HG03432 (cell line): ENCODE measurements at regions not wholly inside any gene's neighbourhood (a gene's known extent, or its start where the extent isn't known, plus 50 kb on each side); places are given as distances from the start of the nearest gene placed in this dataset.

ENCODE experiments used
- ATAC-seq: cut with Tn5 transposase; IDR thresholded peaks from one replicate; pipeline ENCODE4 v1.9.1; 2021; ENCODE audit warnings: mild to moderate bottlenecking, moderate library complexity; ENCODE audit not compliant: unreplicated experiment

DNA sequence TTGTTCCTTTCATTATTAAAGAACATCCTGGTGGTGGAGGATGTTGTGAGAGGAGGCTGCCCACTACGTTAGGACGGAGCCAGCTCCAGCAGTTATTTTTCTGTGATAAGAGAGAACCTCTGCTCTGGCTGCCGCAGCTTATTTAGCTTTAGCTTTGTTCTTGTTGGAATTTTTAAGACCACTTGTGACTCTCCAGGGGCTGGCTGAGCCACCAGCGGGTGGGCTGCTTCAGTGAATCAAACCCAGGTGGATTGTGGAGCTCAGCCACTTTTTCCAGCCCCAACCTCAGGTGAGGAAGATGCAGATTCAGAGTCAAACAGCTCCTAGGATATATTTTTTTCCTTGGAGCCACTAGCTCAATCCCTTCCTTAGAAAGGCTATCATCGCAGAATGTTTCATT lies 83.1 kb upstream of the CTTNBP2NL start:
- ATAC-seq, result no peak

DNA sequence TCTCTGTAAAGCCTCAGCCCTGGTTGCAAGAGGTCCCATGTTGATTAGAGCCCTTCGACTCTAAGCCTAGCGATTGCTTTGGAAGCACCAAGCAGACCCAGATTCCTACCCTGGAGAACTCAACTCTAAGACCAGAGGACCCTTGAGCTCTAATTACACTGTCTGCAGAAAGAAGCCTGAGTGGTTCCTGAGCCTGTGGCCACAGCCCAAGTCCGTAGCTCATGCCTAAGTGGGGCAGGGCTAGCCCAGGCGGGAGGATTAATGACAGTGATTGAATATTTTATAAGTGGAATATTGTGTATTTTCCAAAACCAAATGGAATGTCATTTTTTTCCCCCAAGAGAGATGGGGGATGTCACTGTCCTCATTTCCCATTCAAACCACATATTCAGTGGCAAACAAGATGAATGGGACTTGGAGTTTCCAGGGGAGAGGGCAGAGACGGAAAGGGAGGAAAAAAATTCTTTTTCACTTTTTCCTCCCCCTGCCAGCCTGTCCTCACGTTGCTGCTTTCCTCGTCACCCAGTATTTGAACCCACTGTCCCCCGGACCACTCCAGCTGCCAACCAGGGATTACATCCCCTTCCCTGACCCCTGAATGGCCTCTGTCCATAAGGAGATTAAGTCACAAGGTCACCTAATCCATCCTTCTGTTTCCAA lies 79.6 kb upstream of the CTTNBP2NL start:
- no peak for ATAC-seq

DNA sequence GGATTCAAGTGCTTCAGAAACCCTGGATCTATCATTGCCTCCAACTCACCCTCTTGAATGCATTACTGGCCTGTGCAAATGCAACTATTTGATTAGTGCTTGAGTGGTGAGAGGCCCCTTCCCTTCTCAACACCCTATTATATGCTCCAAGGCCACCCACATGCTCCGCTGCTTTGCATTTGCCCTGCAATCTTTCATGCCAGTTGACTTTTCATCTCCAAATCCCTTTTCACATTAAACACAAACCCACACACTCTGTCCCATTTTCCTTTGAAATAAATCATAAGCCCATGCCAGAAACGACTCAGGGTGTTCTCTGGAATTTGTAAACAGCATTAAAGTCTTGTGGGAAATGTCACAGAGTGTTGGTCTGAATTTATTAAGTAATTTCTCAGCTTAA lies 78.9 kb upstream of the CTTNBP2NL start:
- ATAC-seq, result no peak

DNA sequence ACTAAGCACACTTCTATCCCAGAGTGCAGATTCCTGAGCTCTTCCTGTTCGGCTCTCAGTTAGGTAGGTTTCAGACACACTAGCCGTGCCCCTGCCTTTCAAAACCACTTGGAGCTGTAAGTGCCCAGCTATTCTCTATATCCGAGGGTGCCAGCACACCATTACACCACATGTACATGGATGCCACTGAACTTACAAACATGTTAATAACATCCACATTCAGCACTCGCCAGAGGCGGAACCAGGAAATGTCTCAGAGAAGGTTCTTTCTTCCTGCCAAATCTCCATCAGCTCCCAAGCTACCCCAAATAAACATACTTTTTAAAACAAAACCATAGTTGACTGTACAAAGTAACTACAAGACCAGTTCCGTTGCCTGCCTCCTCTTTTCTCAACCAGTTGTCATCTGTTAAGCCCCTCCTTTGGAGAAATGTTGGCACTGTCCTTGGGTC lies 78.4 kb upstream of the CTTNBP2NL start:
- no peak for ATAC-seq

DNA sequence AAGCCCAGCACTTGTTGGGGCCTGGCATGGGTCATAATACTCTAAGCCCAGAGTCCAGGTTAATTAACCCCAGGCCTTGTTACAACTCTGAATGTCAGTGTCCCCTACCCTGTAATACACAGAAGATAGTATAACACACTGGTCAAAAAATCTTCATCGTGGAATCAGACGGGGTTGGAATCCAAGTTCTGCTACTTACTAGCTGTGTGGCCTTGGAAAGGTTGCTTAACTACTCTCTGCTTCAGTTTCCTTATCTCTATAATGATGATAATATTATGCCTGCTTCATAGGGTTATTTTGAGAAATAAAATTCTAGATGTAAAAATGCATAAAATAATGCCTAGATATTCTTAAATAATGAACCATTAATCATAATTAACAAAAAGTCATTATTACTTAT lies 77.8 kb upstream of the CTTNBP2NL start:
- ATAC-seq, result no peak

- no peak for ATAC-seq
Observed at GRCh38 chr1:112318698-112319370, 77.2 kb upstream of the CTTNBP2NL start.

GRCh38 chr1:112319371-112320040 lies 76.5 kb upstream of the CTTNBP2NL start:
- ATAC-seq, result no peak

- ATAC-seq, result no peak
Observed at GRCh38 chr1:112320058-112320457, 76.0 kb upstream of the CTTNBP2NL start.

- no peak for ATAC-seq
Observed at GRCh38 chr1:112322018-112322417, 74.0 kb upstream of the CTTNBP2NL start.

GRCh38 chr1:112322983-112323678 lies 72.9 kb upstream of the CTTNBP2NL start:
- no peak for ATAC-seq

- no peak for ATAC-seq
Observed at GRCh38 chr1:112325504-112325903, 70.5 kb upstream of the CTTNBP2NL start.

GRCh38 chr1:112328600-112328999 lies 67.4 kb upstream of the CTTNBP2NL start:
- ATAC-seq, result no peak

DNA sequence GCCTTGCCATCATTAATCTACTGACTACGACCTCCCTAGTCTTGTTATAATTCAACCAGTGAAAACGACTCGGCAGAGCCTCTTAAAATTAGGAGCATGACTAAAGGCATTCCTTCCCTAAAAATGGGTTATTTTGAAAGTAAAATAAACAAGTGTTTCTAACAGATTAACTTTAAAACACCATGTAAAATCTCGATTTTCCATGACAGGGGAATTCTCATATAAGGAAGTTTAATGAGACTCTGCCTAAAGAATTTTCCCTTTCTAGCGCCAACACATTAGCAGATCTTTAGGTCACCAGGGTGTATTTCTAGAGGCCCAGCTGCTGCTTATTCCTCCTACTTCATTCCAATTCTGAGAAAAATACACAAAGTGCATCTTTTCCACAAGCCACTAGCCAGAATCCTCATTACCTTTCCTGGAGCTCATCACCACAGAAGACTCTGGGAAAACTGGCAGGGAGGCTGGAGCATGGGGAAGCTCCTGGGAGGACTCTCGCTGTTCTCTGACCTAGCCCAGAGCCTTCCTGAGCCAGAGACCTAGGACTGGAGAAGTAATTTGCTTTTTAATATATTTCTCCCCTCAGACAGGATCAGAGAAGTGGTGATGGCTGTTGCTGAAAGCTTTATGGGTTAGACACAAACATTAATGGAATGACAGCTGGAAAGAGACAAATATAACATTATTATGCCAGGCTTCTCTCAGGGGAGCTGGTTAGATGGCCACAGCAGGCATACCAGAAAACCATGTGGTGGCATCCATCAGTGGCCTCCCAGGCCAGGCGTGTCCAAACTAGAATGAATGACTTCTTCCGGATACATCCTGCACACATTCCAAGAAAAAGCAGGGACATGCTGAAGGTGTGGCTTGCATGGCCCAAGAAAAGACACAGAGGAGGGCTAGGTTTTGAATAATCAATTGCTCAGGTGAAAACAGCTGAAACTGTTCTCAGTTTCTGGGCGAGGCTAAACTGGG lies 63.6 kb upstream of the CTTNBP2NL start:
- ATAC-seq, result no peak

GRCh38 chr1:112335351-112335750 lies 60.7 kb upstream of the CTTNBP2NL start:
- ATAC-seq, result no peak

DNA sequence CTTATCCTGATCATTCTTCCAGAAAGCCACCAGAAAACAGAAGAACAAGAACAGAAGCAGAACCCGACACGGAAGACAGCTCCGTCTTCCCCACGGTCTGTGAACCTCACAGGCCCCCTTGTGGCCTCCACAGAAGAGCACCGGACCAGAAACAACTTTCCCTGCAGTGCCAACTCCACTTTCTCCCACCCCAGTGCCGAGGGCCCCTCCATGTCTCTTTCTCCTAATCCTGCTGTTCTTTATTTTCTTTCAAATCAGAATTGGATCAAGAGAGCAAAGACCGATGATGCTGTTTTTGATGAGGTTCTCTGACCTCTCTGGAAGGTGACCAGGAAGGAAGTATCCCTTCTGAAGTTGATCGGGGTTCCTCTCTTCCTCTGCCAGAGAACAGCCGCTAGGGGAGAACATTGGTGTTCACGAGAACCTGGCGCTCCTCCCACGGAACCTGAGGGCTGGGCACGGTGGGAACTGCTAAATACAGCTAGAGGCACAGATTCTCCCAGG lies 58.9 kb upstream of the CTTNBP2NL start:
- no peak for ATAC-seq

DNA sequence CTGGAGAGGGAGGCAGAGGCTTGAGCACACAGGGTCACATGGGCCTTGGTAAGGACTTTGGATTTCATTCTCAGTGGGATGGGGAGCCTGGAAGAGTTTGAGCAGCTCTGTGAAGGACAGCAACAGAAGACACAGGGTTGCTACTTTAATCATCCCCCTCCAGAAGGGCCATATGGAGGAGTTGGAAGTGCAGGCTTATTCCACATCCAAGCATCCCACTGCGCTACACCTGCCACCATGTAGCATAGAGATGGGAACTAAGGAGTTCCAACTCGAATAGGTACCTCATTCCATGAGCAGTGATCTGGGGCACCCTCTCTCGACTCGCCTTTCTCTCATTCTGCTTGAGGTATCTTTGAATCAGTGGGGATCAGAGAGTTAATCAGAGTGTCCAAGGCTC lies 54.0 kb upstream of the CTTNBP2NL start:
- ATAC-seq, result no peak

DNA sequence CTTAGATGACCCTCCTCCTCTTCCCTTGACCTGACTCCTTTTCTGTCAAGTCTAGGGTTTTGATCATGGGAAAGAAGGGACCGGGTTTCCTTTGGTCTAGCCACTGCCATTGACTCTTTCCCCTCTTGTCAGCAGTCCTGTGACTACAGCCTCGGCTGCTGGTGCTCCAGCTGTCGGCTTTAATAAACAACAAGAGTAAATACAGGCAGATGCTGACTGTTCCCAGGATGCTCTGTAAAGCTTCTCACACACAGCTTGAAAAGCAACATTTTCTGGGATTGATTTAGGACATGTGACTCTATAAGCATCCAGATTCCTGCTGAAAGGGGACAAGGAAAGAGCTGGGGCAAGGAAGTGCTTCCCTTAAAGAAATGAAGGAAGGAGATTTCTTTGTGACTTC lies 53.5 kb upstream of the CTTNBP2NL start:
- no peak for ATAC-seq

GRCh38 chr1:112344754-112345423 lies 51.1 kb upstream of the CTTNBP2NL start:
- ATAC-seq, result peak; percentile 65
